Astrocyte (in vitro differentiated cells and primary cell): ENCODE measurements at regions not wholly inside any gene's neighbourhood (a gene's known extent, or its start where the extent isn't known, plus 50 kb on each side); places are given as distances from the start of the nearest gene placed in this dataset.

ENCODE experiments used
- EZH2 ChIP-seq: IDR thresholded peaks from 2 replicates; pipeline ENCODE4 v1.6.1; 2012; ENCODE audit warnings: mild to moderate bottlenecking, low read length, inconsistent platforms; ENCODE audit not compliant: insufficient read depth
- TF ChIP-seq, protein P1 (sequence below): IDR thresholded peaks from 2 replicates; pipeline ENCODE4 v1.5.1; 2011; ENCODE audit warnings: low read depth, mild to moderate bottlenecking, inconsistent platforms, low read length, moderate library complexity; ENCODE audit not compliant: insufficient read depth

DNA sequence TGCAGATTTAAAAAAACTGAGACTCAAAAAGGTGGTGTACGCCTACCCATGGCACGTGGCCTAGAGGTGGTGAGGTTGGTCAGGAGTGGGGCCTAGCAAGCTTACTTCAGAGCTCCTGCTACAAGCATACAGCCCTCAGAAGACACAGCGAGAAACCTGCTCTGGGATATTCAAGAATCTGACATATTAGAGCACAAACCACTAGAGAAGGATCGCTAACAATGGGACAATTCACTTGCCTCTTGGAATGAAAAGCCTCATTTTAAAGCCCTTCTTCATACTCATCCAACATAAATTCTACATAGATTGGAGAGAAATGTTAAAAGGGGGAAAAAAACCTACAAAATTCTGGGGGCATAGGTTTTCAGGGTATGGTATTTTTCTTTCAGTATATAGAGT lies 118.0 kb upstream of the ARHGEF3 start:
- TF ChIP-seq, protein P1, sequence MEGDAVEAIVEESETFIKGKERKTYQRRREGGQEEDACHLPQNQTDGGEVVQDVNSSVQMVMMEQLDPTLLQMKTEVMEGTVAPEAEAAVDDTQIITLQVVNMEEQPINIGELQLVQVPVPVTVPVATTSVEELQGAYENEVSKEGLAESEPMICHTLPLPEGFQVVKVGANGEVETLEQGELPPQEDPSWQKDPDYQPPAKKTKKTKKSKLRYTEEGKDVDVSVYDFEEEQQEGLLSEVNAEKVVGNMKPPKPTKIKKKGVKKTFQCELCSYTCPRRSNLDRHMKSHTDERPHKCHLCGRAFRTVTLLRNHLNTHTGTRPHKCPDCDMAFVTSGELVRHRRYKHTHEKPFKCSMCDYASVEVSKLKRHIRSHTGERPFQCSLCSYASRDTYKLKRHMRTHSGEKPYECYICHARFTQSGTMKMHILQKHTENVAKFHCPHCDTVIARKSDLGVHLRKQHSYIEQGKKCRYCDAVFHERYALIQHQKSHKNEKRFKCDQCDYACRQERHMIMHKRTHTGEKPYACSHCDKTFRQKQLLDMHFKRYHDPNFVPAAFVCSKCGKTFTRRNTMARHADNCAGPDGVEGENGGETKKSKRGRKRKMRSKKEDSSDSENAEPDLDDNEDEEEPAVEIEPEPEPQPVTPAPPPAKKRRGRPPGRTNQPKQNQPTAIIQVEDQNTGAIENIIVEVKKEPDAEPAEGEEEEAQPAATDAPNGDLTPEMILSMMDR, result no peak
- no peak for TF ChIP-seq EZH2
